Activated naive CD4-positive, alpha-beta T cell treated with anti-CD3 and anti-CD28 coated beads, Interleukin-2, amount 50 U/mL, for 24 hours (primary cell): ENCODE measurements at regions not wholly inside any gene's neighbourhood (a gene's known extent, or its start where the extent isn't known, plus 50 kb on each side); places are given as distances from the start of the nearest gene placed in this dataset.
"Not testable (repeated sequence)": the region's sequence is repeated elsewhere in the genome, so short reads cannot be mapped to it uniquely, and the experiment has no call there.

ENCODE experiments used
- H3K27ac Mint-ChIP-seq: one replicate; pipeline ENCODE4 v1.8.0; 2021; ENCODE audit warnings: mild to moderate bottlenecking, mixed read lengths
- H3K27me3 Mint-ChIP-seq: one replicate; pipeline ENCODE4 v1.8.0; 2021; ENCODE audit warnings: mixed read lengths
- H3K36me3 Mint-ChIP-seq: one replicate; pipeline ENCODE4 v1.8.0; 2021; ENCODE audit warnings: mixed read lengths
- H3K4me1 Mint-ChIP-seq: one replicate; pipeline ENCODE4 v1.8.0; 2021; ENCODE audit warnings: mixed read lengths
- H3K4me3 Mint-ChIP-seq: one replicate; pipeline ENCODE4 v1.8.0; 2021; ENCODE audit warnings: mild to moderate bottlenecking, mixed read lengths
- H3K9me3 Mint-ChIP-seq: one replicate; pipeline ENCODE4 v1.8.0; 2021; ENCODE audit warnings: mixed read lengths

GRCh38 chr13:59303433-59303832 lies 860.3 kb downstream of the DIAPH3 start:
- no peaks in the 10 kb centered on the region for H3K4me1 Mint-ChIP-seq
- H3K36me3 Mint-ChIP-seq = no peaks in the 10 kb centered on the region
- H3K4me3 Mint-ChIP-seq = no peak overlapping the region
- H3K27ac Mint-ChIP-seq = no peak overlapping the region
- no peaks in the 10 kb centered on the region for H3K9me3 Mint-ChIP-seq
- peaks cover 3% of the 10 kb centered on the region for H3K27me3 Mint-ChIP-seq

GRCh38 chr13:59304596-59304995 lies 859.1 kb downstream of the DIAPH3 start:
- no peak overlapping the region for H3K27ac Mint-ChIP-seq
- H3K4me1 Mint-ChIP-seq = no peaks in the 10 kb centered on the region
- no peak overlapping the region for H3K4me3 Mint-ChIP-seq
- peaks cover 3% of the 10 kb centered on the region for H3K27me3 Mint-ChIP-seq
- H3K36me3 Mint-ChIP-seq = no peaks in the 10 kb centered on the region
- no peaks in the 10 kb centered on the region for H3K9me3 Mint-ChIP-seq

DNA sequence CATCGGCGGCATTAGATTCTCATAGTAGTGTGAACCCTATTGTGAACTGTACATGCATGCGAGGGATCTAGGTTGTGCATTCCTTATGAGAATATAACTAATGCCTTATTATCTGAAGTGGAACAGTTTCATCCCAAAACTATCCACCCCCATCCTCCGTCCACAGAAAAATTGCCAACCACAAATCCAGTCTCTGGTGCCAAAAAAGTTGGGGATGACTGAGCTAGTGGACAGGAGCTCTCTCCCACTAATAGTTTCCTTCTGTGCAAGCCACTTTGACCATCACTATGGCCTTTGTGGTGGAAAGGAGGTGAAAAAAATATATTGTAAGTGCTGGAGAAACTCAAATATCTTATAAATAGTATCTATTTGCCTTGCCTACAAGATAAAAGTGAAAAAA lies 857.8 kb downstream of the DIAPH3 start:
- H3K27ac Mint-ChIP-seq = no peak overlapping the region
- no peaks in the 10 kb centered on the region for H3K36me3 Mint-ChIP-seq
- H3K4me1 Mint-ChIP-seq = no peaks in the 10 kb centered on the region
- H3K27me3 Mint-ChIP-seq = peaks cover 3% of the 10 kb centered on the region
- no peak overlapping the region for H3K4me3 Mint-ChIP-seq
- H3K9me3 Mint-ChIP-seq = no peaks in the 10 kb centered on the region

DNA sequence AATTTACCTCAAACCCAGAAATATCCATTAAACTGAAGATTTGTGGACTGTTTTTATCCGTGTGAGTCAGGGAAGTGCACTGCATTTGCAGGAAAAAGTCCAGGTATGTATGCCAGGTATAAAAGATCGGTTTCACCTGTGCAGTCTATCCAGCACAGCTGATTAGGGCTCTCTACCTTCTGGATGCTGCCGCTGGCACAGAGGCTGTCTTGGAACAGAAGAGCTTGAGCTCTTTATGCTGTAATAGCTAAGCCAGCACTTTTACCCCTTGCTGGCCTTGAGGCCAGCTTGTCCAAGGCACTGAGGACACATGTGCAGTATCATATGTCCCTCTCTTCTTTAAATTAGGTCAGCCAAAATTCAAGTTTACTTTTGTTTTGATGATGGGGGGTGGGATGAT lies 851.0 kb downstream of the DIAPH3 start:
- Mint-ChIP-seq H3K9me3 (no peaks in the 10 kb centered on the region), H3K4me1 (no peaks in the 10 kb centered on the region), H3K27me3 (peaks cover 2% of the 10 kb centered on the region), H3K36me3 (no peaks in the 10 kb centered on the region), H3K27ac (no peak overlapping the region), H3K4me3 (no peak overlapping the region)

DNA sequence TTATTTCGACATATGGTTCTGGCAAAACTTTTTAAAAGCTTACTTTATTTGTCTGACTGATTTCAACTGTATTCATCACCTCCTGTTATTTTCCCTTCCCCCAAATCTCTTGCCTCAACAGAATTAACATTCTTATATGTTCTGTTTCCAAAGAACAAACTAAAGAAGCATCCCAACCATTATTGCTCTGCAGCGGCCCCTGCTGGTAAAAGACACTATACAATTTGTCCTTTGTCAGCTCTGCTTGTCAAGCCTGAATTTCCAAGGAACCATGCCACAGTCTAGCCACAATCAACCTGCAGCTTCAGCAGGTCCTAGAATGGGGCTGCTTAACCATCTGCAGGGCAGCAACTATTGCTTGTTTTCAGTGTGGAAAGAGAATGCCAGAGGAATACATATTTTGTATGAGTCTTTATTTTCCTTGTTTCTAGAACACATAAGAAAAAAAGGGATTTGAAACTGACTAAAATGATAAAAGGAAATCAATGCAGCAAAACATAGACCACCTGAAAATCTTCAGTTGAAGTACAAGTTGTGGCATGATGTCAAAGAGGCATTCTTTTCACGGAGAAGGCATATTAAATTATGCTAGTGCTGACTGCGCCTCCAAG lies 845.3 kb downstream of the DIAPH3 start:
- H3K9me3 Mint-ChIP-seq = no peaks in the 10 kb centered on the region
- no peaks in the 10 kb centered on the region for H3K36me3 Mint-ChIP-seq
- no peaks in the 10 kb centered on the region for H3K4me1 Mint-ChIP-seq
- peaks cover 7% of the 10 kb centered on the region for H3K27me3 Mint-ChIP-seq
- no peak overlapping the region for H3K4me3 Mint-ChIP-seq
- no peak overlapping the region for H3K27ac Mint-ChIP-seq

GRCh38 chr13:59319276-59319675 lies 844.5 kb downstream of the DIAPH3 start:
- no peaks in the 10 kb centered on the region for H3K4me1 Mint-ChIP-seq
- H3K9me3 Mint-ChIP-seq = no peaks in the 10 kb centered on the region
- H3K36me3 Mint-ChIP-seq = no peaks in the 10 kb centered on the region
- H3K4me3 Mint-ChIP-seq = no peak overlapping the region
- no peak overlapping the region for H3K27ac Mint-ChIP-seq
- H3K27me3 Mint-ChIP-seq = peaks cover 7% of the 10 kb centered on the region

DNA sequence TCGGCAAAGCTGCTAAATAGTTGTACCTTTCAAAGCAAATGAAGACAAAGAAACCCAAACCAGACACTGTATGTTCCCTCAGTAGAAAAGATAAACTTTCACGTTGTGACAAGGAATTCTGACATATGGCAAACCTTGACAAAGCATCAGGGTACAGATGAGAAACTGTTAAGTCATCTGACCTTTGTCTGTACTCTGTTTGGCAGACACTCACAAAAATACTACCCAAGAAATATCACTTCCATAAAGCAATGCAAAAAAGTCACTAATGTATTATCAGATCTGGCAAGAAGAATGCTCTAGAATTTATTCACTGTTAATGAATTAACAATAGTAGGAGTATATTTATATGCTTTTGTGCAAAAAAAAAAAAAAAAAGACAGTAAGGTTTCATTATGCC lies 843.7 kb downstream of the DIAPH3 start:
- no peaks in the 10 kb centered on the region for H3K36me3 Mint-ChIP-seq
- no peak overlapping the region for H3K27ac Mint-ChIP-seq
- peaks cover 7% of the 10 kb centered on the region for H3K27me3 Mint-ChIP-seq
- H3K4me3 Mint-ChIP-seq = no peak overlapping the region
- no peaks in the 10 kb centered on the region for H3K9me3 Mint-ChIP-seq
- no peaks in the 10 kb centered on the region for H3K4me1 Mint-ChIP-seq

GRCh38 chr13:59324401-59324800 lies 839.3 kb downstream of the DIAPH3 start:
- H3K36me3 Mint-ChIP-seq, H3K9me3 Mint-ChIP-seq, H3K27ac Mint-ChIP-seq: not testable (repeated sequence)

DNA sequence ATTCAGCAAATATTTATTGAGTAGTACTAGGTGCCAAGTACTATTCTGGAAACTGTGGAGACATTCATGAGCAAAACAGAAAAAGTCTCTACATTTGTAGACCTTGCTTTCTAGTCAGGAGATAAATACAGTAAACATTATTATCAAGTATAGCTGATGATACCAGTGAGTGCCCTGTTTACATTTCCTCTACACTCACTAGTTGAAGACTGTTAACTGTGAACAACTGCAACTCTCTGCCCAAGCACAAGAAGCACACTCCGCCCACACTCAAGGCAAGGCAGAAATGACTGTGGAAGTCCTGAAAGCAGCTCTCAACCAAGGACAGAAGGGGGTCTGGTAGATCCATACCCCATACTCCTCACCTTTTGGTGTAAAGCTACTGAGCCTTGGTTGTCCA lies 837.0 kb downstream of the DIAPH3 start:
- H3K27ac Mint-ChIP-seq = no peak overlapping the region
- no peaks in the 10 kb centered on the region for H3K4me1 Mint-ChIP-seq
- no peak overlapping the region for H3K4me3 Mint-ChIP-seq
- H3K36me3 Mint-ChIP-seq = no peaks in the 10 kb centered on the region
- peaks cover 8% of the 10 kb centered on the region for H3K9me3 Mint-ChIP-seq
- H3K27me3 Mint-ChIP-seq = peaks cover 2% of the 10 kb centered on the region

More at GRCh38 chr13:59324401-59324800, 839.3 kb downstream of the DIAPH3 start:
- H3K27me3 Mint-ChIP-seq, H3K4me3 Mint-ChIP-seq, H3K4me1 Mint-ChIP-seq: not testable (repeated sequence)

GRCh38 chr13:59330764-59331163 lies 833.0 kb downstream of the DIAPH3 start:
- H3K36me3 Mint-ChIP-seq = no peaks in the 10 kb centered on the region
- no peaks in the 10 kb centered on the region for H3K4me1 Mint-ChIP-seq
- peaks cover 8% of the 10 kb centered on the region for H3K9me3 Mint-ChIP-seq
- peaks cover 6% of the 10 kb centered on the region for H3K27me3 Mint-ChIP-seq
- no peak overlapping the region for H3K27ac Mint-ChIP-seq
- no peak overlapping the region for H3K4me3 Mint-ChIP-seq

DNA sequence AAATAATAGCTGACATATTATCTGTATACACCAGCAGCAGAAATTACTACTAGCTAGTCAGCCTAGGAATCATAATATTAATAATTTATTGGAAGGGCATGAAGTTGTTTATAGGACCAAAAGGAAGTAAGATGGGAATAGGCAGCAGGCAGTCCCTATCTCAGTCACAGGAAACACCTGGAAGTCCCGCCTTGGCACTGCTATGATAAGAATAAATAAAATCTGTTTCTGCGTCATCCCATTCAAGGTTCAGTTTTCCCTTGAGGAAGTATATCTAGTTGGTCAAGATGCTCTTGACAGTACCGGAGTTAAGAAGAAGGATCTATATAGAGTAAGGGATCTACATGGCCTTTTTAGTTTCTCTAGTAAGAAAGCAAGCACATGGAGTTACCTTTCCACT lies 830.8 kb downstream of the DIAPH3 start:
- Mint-ChIP-seq H3K9me3 (no peaks in the 10 kb centered on the region), H3K4me1 (no peaks in the 10 kb centered on the region), H3K36me3 (no peaks in the 10 kb centered on the region), H3K4me3 (no peak overlapping the region), H3K27ac (no peak overlapping the region), H3K27me3 (peaks cover 6% of the 10 kb centered on the region)

- Mint-ChIP-seq H3K27ac (no peak overlapping the region), H3K4me3 (no peak overlapping the region), H3K9me3 (no peaks in the 10 kb centered on the region), H3K4me1 (no peaks in the 10 kb centered on the region), H3K27me3 (peaks cover 5% of the 10 kb centered on the region), H3K36me3 (no peaks in the 10 kb centered on the region)
Observed at GRCh38 chr13:59337070-59337469, 826.7 kb downstream of the DIAPH3 start.

DNA sequence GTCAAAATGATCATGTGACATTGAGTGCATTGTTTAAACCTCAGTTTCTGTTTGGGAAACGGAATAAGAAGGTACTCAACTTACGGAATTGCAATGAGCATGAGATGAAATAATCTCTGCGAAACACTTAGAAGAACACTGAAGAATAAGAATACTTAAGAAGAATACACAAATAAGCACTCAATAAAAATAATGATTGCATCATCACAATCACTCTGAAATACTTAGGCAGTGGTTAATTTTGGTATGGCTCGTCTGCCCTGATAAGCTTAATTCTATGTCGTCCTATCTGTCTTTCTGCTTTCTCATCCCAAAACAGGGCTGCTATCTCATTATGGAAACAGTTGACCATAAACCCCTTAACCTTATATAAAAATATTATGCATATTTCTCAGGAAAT lies 823.6 kb downstream of the DIAPH3 start:
- Mint-ChIP-seq H3K27ac (no peak overlapping the region), H3K9me3 (no peaks in the 10 kb centered on the region)

DNA sequence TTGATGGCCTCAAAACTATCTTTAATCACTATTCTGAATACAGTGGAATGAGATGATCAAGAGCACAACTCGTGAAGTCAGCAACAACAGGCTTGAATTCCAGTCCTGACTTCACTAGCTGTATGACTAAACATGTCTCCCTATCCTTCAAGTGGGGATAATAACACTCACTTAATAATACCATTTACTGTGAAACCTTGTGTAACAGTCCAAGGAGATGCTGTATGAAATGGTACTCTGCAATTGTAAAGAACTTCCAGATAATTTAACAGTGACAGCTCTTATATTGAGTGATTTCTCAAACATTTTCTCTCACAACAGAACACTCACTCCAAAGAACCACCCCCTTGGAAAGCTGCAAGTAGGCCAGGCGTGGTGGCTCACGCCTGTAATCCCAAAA lies 823.1 kb downstream of the DIAPH3 start:
- Mint-ChIP-seq H3K27ac (no peak overlapping the region), H3K4me1 (no peaks in the 10 kb centered on the region), H3K9me3 (no peaks in the 10 kb centered on the region), H3K4me3 (no peak overlapping the region), H3K27me3 (peaks cover 2% of the 10 kb centered on the region), H3K36me3 (no peaks in the 10 kb centered on the region)

More for the DNA sequence above, 823.6 kb downstream of the DIAPH3 start:
- no peak overlapping the region for H3K4me3 Mint-ChIP-seq
- H3K27me3 Mint-ChIP-seq = peaks cover 2% of the 10 kb centered on the region
- no peaks in the 10 kb centered on the region for H3K36me3 Mint-ChIP-seq
- H3K4me1 Mint-ChIP-seq = no peaks in the 10 kb centered on the region

GRCh38 chr13:59342400-59342799 lies 821.3 kb downstream of the DIAPH3 start:
- Mint-ChIP-seq H3K9me3 (no peaks in the 10 kb centered on the region), H3K27me3 (peaks cover 2% of the 10 kb centered on the region), H3K4me1 (no peaks in the 10 kb centered on the region), H3K36me3 (no peaks in the 10 kb centered on the region), H3K4me3 (no peak overlapping the region), H3K27ac (no peak overlapping the region)

DNA sequence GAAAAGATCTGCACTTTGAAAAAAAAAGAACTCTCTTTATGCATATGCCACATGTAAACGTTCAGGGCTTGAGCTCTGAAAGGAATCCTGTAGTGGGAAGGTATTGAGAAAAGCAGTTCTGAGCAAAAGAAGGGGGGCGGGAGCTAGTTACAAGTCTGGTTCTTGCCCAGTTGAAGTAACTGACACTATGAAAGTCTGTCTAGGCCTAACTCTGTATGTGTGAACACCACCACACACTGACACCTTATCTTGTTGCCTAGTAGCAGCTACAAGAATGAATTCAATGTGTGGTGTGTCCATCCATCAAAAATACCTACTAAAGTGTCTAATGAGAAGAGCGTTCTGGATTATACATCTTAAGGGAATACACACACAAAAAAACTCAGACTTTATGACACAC lies 820.6 kb downstream of the DIAPH3 start:
- Mint-ChIP-seq H3K36me3 (no peaks in the 10 kb centered on the region), H3K27ac (no peak overlapping the region), H3K9me3 (no peaks in the 10 kb centered on the region), H3K4me3 (no peak overlapping the region), H3K27me3 (peaks cover 2% of the 10 kb centered on the region), H3K4me1 (no peaks in the 10 kb centered on the region)
